UCSD-AML1 (cell line): ENCODE measurements at regions not wholly inside any gene's neighbourhood (a gene's known extent, or its start where the extent isn't known, plus 50 kb on each side); places are given as distances from the start of the nearest gene placed in this dataset.

ENCODE experiments used
- DNase-seq: peaks from one replicate; lab custom pipeline; 2025; ENCODE audit not compliant: unreplicated experiment; lab: John Stamatoyannopoulos, UW

- no peak for DNase-seq
These were observed 172.3 kb upstream of the IRX6 start for GRCh38 chr16:55151561-55152305.

GRCh38 chr16:55152875-55153390, 171.1 kb upstream of the IRX6 start:
- no peak for DNase-seq

GRCh38 chr16:55154262-55154661, 169.7 kb upstream of the IRX6 start:
- DNase-seq: no peak

GRCh38 chr16:55154956-55155355, 169.0 kb upstream of the IRX6 start:
- no peak for DNase-seq

GRCh38 chr16:55155815-55156214, 168.2 kb upstream of the IRX6 start:
- no peak for DNase-seq

- DNase-seq: no peak
These were observed 154.2 kb upstream of the IRX6 start for GRCh38 chr16:55169780-55170179.

- DNase-seq: no peak
These were observed 152.8 kb upstream of the IRX6 start for GRCh38 chr16:55171241-55171640.

GRCh38 chr16:55175389-55175788, 148.6 kb upstream of the IRX6 start:
- DNase-seq: no peak

- DNase-seq: no peak
These were observed 147.1 kb upstream of the IRX6 start for GRCh38 chr16:55176901-55177300.

- DNase-seq: no peak
These were observed 144.6 kb upstream of the IRX6 start for GRCh38 chr16:55179411-55179810.

GRCh38 chr16:55179852-55180585, 144.0 kb upstream of the IRX6 start:
- DNase-seq: no peak

- DNase-seq: no peak
These were observed 140.0 kb upstream of the IRX6 start for GRCh38 chr16:55184052-55184451.

- DNase-seq: no peak
These were observed 139.4 kb upstream of the IRX6 start for GRCh38 chr16:55184619-55185018.

- no peak for DNase-seq
These were observed 134.8 kb upstream of the IRX6 start for GRCh38 chr16:55189224-55189623.

GRCh38 chr16:55189682-55190636, 134.0 kb upstream of the IRX6 start:
- no peak for DNase-seq

GRCh38 chr16:55192734-55193133, 131.3 kb upstream of the IRX6 start:
- DNase-seq: no peak

GRCh38 chr16:55203570-55203969, 120.4 kb upstream of the IRX6 start:
- DNase-seq: no peak

- DNase-seq: no peak
These were observed 119.9 kb upstream of the IRX6 start for GRCh38 chr16:55204069-55204468.

GRCh38 chr16:55204923-55205322, 119.1 kb upstream of the IRX6 start:
- no peak for DNase-seq

- no peak for DNase-seq
These were observed 116.1 kb upstream of the IRX6 start for GRCh38 chr16:55207693-55208428.

- DNase-seq: no peak
These were observed 114.4 kb upstream of the IRX6 start for GRCh38 chr16:55209626-55210025.
